Lower leg skin (tissue), 4 donors: ENCODE measurements at regions not wholly inside any gene's neighbourhood (a gene's known extent, or its start where the extent isn't known, plus 50 kb on each side); places are given as distances from the start of the nearest gene placed in this dataset.

Experiments
- DNase-seq, 2 donors: peaks; one replicate each; pipeline ENCODE4 v3.0.0-alpha.2; 2019; ENCODE audit warnings: low spot score in 2 of 2
- H3K4me3 ChIP-seq: fragments of 200-600 bp; sonication (generic); 2 replicates; pipeline ENCODE4 v1.5.1; 2017; ENCODE audit warnings: mild to moderate bottlenecking, low read depth; ENCODE audit not compliant: poor library complexity, severe bottlenecking
- POLR2A ChIP-seq, 2 donors: fragments of 450-650 bp; IDR thresholded peaks; one replicate each; pipeline ENCODE4 v1.6.1; 2016 to 2017; ENCODE audit warnings: antibody characterized with exemption in 2 of 2, mild to moderate bottlenecking in 1 of 2, moderate library complexity in 1 of 2
- WGBS, 2 donors: methylation state at CpG; one replicate each; pipeline ENCODE4 v1.1.5; 2018; 5-methylcytosine and 5-hydroxymethylcytosine counted together
- intact Hi-C: fragments of 100-400 bp; cut with DNase I; formaldehyde crosslinking; loops from one replicate; pipeline ENCODE4 v1.15.0; 2023; ENCODE audit warnings: low total_unique reads
- TF ChIP-seq, protein P1 (sequence below), 3 donors: fragments of 450-650 bp; IDR thresholded peaks; one replicate each; pipeline ENCODE4 v1.5.1; 2016; ENCODE audit warnings: antibody characterized with exemption in 3 of 3, mild to moderate bottlenecking in 3 of 3, moderate library complexity in 2 of 3

GRCh38 chr17:12269751-12270150 lies 249.1 kb downstream of the MAP2K4 start:
- TF ChIP-seq, protein P1, sequence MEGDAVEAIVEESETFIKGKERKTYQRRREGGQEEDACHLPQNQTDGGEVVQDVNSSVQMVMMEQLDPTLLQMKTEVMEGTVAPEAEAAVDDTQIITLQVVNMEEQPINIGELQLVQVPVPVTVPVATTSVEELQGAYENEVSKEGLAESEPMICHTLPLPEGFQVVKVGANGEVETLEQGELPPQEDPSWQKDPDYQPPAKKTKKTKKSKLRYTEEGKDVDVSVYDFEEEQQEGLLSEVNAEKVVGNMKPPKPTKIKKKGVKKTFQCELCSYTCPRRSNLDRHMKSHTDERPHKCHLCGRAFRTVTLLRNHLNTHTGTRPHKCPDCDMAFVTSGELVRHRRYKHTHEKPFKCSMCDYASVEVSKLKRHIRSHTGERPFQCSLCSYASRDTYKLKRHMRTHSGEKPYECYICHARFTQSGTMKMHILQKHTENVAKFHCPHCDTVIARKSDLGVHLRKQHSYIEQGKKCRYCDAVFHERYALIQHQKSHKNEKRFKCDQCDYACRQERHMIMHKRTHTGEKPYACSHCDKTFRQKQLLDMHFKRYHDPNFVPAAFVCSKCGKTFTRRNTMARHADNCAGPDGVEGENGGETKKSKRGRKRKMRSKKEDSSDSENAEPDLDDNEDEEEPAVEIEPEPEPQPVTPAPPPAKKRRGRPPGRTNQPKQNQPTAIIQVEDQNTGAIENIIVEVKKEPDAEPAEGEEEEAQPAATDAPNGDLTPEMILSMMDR (IDR thresholded peaks at IDR 0.05), result no peak
- no peak for TF ChIP-seq POLR2A (IDR thresholded peaks at IDR 0.05)
- WGBS, 2 donors, result 72 to 77% methylated on average over 6 of the region's 6 CpGs
- no peak for DNase-seq
- no peak overlapping the region for H3K4me3 ChIP-seq
- intact Hi-C loops, result no loop called here

- intact Hi-C loops, result loop anchor here (5.0 kb wide), 1 partner anchor 934 kb away; no protein-coding TSS in a partner anchor
- H3K4me3 ChIP-seq, result no peak overlapping the region
- DNase-seq, result no peak
- no peak for TF ChIP-seq POLR2A (IDR thresholded peaks at IDR 0.05)
- TF ChIP-seq, protein P1 (IDR thresholded peaks at IDR 0.05), result no peak
- 70 to 71% methylated on average over 3 of the region's 3 CpGs for WGBS, 2 donors
These were observed 257.1 kb downstream of the MAP2K4 start for GRCh38 chr17:12277827-12278226.

- no peak for DNase-seq
- no peak for TF ChIP-seq POLR2A (IDR thresholded peaks at IDR 0.05)
- TF ChIP-seq, protein P1 (IDR thresholded peaks at IDR 0.05), result no peak
- intact Hi-C loops, result no loop called here
- H3K4me3 ChIP-seq, result no peak overlapping the region
- WGBS, 2 donors, result 66 to 76% methylated on average over 1 of the region's 1 CpG
These were observed 261.4 kb downstream of the MAP2K4 start for GRCh38 chr17:12282056-12282455.

DNA sequence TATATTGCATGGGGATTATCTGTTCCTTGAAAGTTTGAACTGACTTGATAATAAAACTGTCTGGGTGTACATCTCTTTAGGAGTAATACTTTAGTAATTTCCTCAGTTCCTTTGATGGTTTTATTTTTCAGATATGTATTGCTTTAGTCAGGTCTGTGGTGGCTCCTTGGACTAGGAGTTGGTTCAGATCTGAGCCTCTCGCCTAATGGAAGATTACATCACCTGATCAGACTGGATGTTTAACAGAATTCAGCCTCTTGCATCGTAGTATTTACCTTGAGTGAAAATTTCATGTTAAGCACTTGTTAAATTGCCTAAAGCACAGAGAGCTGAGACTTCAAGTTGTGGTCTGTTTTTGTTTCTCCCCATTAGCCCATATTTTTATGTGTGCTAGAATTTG lies 267.3 kb downstream of the MAP2K4 start:
- intact Hi-C loops, result no loop called here
- TF ChIP-seq, protein P1 (IDR thresholded peaks at IDR 0.05), result no peak
- TF ChIP-seq POLR2A (IDR thresholded peaks at IDR 0.05), result no peak
- no peak overlapping the region for H3K4me3 ChIP-seq
- 28 to 32% methylated on average over 2 of the region's 2 CpGs for WGBS, 2 donors
- DNase-seq, result no peak

DNA sequence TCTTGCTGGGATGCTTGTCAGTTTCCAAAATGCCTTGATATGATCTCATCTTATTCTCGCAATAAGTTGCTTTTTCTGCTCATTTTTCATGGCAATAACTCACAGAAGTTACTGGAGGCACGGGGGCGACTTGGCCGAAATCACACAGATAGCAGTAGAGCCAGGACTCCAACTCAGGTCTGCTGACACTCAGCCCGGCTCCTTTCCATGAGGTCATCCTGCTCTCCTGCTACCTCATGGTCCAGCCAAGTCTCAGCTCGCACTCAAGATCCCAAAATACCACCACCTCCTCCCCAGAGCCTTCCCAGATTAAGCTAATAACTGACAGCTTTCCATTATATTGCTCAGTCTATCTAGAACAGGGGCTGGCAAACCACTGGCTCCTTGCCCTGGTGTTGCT lies 269.5 kb downstream of the MAP2K4 start:
- intact Hi-C loops, result no loop called here
- WGBS, 2 donors, result 85 to 87% methylated on average over 6 of the region's 6 CpGs
- TF ChIP-seq, protein P1 (IDR thresholded peaks at IDR 0.05), result no peak
- no peak for TF ChIP-seq POLR2A (IDR thresholded peaks at IDR 0.05)
- DNase-seq, result no peak
- H3K4me3 ChIP-seq, result no peak overlapping the region

- DNase-seq, result no peak
- no peak overlapping the region for H3K4me3 ChIP-seq
- intact Hi-C loops, result no loop called here
- TF ChIP-seq, protein P1 (IDR thresholded peaks at IDR 0.05), result no peak
- no peak for TF ChIP-seq POLR2A (IDR thresholded peaks at IDR 0.05)
- WGBS, 2 donors, result 10 to 13% methylated on average over 5 of the region's 5 CpGs
These were observed 275.5 kb downstream of the MAP2K4 start for GRCh38 chr17:12296209-12296625.
